Neuron (in vitro differentiated cells): ENCODE measurements at regions not wholly inside any gene's neighbourhood (a gene's known extent, or its start where the extent isn't known, plus 50 kb on each side); places are given as distances from the start of the nearest gene placed in this dataset.
"Not testable (repeated sequence)": the region's sequence is repeated elsewhere in the genome, so short reads cannot be mapped to it uniquely, and the experiment has no call there.

ENCODE experiments used
- H2AFZ ChIP-seq: one replicate; pipeline ENCODE4 v1.6.1; 2013; ENCODE audit warnings: low read depth, mild to moderate bottlenecking, inconsistent platforms, low read length, moderate library complexity
- H3K27me3 ChIP-seq: one replicate; pipeline ENCODE4 v1.6.1; 2013; ENCODE audit warnings: low read length; ENCODE audit not compliant: insufficient read depth
- H3K36me3 ChIP-seq: one replicate; pipeline ENCODE4 v1.6.1; 2013; ENCODE audit warnings: low read length; ENCODE audit not compliant: insufficient read depth
- H3K4me1 ChIP-seq: one replicate; pipeline ENCODE4 v1.6.1; 2013; ENCODE audit warnings: low read length; ENCODE audit not compliant: insufficient read depth
- H3K4me3 ChIP-seq: 2 replicates; pipeline ENCODE4 v1.5.1; 2013; ENCODE audit warnings: mild to moderate bottlenecking, low read length, moderate library complexity
- H3K9me3 ChIP-seq: one replicate; pipeline ENCODE4 v1.6.1; 2013; ENCODE audit warnings: low read length

DNA sequence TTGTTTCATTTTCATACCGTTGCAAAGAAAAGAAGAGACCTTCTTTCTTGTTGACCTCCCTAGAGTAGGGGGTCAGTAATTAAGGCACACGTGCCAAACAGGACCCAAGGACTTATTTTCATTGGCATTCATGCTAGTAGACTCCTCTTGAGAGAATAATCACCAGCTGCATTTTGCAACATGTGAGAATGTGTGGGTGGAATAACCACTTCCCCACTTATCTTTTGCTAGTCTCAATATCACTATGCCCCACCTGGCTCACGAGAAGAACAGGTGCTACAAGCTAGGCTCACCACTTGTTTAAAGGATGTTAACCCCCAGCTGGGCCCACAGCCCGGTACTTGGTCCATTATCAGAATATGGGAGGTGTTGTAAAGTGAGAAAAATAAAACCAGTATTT is 460.7 kb upstream of the MEF2C start:
- H3K4me3 ChIP-seq: no peak overlapping the region
- H3K27me3 ChIP-seq: no peaks in the 10 kb centered on the region
- no peaks in the 10 kb centered on the region for H3K36me3 ChIP-seq
- H2AFZ ChIP-seq: no peak overlapping the region
- no peaks in the 10 kb centered on the region for H3K4me1 ChIP-seq
- H3K9me3 ChIP-seq: no peaks in the 10 kb centered on the region

DNA sequence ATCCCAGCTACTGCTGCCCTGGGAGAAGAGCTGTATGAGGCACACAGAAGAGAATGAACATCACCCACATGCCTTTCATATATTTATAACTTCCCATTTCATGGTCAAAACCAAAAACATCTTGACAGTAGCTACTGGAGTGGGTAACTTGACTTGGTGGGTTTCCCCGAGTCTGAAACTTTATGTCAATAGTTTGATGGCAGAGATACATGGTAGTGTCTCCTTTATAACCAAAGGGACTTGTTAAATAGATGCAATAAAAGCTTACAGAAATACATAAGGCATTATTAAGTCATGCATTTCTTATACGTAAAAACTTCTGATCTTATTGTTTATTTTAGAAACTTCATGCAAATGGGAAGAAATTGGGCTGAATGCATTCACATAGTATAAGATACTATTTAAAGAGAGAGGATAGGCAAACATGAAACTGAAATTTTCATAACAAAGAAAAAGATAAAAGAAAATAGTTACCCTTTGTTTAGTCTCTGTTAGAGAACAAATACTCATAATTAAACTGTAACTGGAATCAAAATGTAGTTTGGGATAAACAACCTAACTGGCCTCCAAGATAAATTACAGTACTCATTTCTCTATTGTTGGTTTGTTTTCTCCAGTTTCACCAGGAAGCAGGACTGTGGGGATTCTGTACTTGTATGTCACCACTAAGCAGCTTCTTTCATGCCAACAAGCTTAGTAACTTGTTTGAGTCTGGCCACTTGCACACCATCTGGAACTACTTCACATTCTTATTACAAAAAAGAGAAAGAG is 459.3 kb upstream of the MEF2C start:
- no peaks in the 10 kb centered on the region for H3K4me1 ChIP-seq
- H3K9me3 ChIP-seq: no peaks in the 10 kb centered on the region
- H3K4me3 ChIP-seq: no peak overlapping the region
- no peak overlapping the region for H2AFZ ChIP-seq
- H3K27me3 ChIP-seq: no peaks in the 10 kb centered on the region
- no peaks in the 10 kb centered on the region for H3K36me3 ChIP-seq

DNA sequence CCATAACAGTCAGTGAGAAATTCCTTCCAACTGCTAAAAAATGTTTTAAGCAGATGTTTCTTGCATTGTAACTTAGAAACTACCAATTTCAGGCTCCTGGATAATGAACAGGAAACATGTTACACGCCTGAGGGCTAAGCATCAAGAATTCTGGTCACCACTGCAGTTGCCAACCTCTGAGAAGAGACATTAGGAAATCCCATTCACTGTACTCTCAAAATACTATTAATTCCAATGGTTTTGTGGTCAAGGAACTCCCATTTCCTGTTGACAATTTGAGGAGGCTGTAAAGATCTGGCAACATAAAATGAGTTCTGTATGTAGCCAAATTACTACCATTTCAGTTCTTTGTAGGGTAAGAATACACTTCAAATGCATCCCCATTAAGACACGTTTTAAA is 456.0 kb upstream of the MEF2C start:
- Histone ChIP-seq H3K9me3 (no peaks in the 10 kb centered on the region), H3K4me1 (no peaks in the 10 kb centered on the region), H3K27me3 (no peaks in the 10 kb centered on the region), H2AFZ (no peak overlapping the region), H3K36me3 (no peaks in the 10 kb centered on the region), H3K4me3 (no peak overlapping the region)

DNA sequence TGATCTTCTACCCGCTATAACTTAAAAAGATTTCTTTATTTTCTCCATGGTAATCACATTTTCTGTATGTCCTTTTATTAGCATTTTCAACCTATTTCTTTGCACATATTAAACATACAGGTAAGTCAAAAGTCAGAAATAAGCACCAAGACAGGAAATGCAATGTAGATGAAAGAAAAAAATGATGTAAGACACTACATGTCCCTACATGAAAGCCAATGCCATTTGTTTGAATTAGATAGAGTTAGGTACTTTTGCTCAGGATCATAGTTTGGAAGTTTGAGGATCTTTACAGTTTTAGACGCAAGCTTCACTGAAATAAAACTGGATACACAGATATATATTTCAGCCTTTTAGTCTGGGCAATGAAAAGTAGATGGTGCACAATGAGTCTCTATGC is 453.1 kb upstream of the MEF2C start:
- Histone ChIP-seq H3K4me1 (no peaks in the 10 kb centered on the region), H2AFZ (no peak overlapping the region), H3K4me3 (no peak overlapping the region), H3K36me3 (no peaks in the 10 kb centered on the region), H3K9me3 (no peaks in the 10 kb centered on the region), H3K27me3 (no peaks in the 10 kb centered on the region)

DNA sequence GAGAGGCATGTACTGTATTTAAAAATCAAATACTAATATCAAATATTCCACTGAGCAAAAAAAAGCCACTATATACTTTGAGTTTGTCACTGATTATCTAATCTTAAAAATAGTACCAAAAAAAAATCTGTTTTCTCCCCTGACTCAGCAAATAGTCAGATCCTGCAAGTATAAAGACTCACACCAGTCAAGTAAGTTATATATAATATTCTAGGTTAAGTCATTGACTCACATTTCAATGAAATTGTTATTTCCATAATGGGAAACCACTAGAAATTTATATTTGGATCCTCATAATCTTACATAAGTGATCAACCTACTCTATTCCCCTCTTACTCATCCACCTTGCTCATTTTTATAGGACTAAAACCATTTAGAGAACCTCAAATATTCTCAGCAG is 447.2 kb upstream of the MEF2C start:
- H3K27me3 ChIP-seq: no peaks in the 10 kb centered on the region
- no peaks in the 10 kb centered on the region for H3K36me3 ChIP-seq

DNA sequence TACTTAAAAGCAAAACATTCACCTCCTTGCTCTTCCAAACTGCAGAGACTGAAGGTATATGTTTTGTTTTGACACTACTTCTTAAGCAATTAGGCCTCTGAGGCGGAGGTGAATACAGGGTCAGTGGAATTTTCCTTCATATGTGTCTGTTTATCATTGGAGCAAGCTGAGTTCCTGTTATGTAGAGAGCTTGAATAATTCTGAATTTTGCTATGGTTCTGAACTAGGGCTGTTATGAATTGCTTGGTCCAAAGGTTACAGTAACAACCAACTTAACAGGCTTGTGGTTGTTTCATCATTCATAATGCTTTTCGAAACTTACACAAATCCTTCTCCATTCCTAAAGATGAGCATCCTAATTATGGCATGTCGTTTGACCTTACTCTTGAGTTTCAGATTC is 444.6 kb upstream of the MEF2C start:
- Histone ChIP-seq H3K9me3 (no peaks in the 10 kb centered on the region), H3K27me3 (no peaks in the 10 kb centered on the region), H3K4me1 (no peaks in the 10 kb centered on the region), H3K4me3 (no peak overlapping the region), H3K36me3 (no peaks in the 10 kb centered on the region), H2AFZ (no peak overlapping the region)

More for the DNA sequence above, 447.2 kb upstream of the MEF2C start:
- Histone ChIP-seq H2AFZ (no peak overlapping the region), H3K4me1 (no peaks in the 10 kb centered on the region), H3K9me3 (no peaks in the 10 kb centered on the region), H3K4me3 (no peak overlapping the region)

DNA sequence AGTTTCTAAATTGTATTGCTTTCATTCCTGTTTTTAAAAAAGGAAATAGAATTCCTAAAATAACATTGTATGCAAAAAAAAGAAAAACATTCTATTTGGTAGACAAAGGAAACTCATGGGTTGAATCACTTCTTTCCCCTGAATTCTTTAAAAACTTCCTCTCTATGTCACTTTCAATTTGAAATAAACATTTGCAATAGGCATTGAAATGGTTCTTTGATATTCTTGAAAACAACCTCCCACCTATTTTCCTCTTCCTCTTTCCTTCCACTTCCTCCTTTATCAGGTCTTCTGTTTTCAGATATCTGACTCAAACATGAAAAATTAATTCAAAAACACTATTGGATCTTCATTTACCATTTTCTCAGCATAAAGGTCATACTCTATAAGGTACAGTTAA is 442.0 kb upstream of the MEF2C start:
- Histone ChIP-seq H3K9me3 (no peaks in the 10 kb centered on the region), H3K4me3 (no peak overlapping the region), H3K27me3 (no peaks in the 10 kb centered on the region), H2AFZ (no peak overlapping the region), H3K36me3 (no peaks in the 10 kb centered on the region), H3K4me1 (no peaks in the 10 kb centered on the region)

DNA sequence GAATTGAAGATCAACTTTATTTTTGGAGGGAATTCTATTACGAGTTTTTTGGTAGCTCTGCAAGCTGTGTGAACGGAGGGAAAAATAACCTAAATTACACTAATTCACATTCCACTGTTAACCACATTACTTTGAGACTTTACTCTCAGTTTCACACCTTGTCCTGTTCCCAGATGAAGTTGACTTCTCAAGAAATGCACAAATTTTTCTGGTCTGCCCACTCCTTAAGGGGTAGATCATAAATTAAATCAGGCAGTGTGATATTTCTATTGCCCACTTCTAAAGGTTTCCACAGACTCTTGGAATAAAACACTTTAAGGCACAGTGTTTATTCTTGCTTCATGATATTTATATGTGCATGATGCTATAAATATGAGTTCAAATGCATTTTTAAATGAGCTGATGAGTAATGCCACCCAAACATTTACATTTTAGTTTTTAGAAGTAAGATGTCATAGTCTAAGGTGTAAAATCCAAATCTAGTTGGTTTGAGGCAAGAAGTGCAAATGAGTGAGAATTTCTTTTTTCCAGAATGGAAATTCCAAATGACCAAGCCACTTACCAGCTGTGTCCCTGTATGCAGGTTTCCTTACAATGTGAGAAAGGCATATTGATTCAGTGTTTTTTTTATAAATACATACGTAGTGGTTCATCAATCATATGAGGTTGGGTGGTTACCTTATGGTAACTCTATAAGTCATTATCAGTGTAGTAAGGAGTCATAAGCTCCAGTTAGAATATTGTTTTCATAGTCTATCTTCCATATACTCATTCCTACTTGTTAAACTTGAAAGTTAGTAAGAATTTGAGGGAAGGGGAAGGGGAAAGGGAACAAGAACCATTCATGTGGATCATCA is 437.7 kb upstream of the MEF2C start:
- Histone ChIP-seq H2AFZ (no peak overlapping the region), H3K27me3 (no peaks in the 10 kb centered on the region), H3K36me3 (no peaks in the 10 kb centered on the region), H3K4me3 (no peak overlapping the region), H3K9me3 (no peaks in the 10 kb centered on the region), H3K4me1 (no peaks in the 10 kb centered on the region)

DNA sequence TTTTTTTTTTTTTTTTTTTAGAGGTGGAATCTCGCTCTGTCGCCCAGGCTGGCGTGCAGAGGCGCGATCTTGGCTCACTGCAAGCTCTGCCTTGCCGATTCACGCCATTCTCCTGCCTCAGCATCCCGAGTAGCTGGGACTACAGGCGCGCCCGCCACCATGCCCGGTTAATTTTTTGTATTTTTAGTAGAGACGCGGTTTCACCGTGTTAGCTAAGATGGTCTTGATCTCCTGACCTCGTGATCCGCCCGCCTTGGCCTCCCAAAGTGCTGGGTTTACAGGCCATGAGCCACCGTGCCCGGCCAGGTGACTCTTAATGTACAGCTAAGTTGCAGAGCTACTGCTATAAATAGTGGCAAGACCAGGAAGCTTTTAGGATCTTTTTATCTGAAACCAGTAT is 434.9 kb upstream of the MEF2C start:
- H3K9me3 ChIP-seq: not testable (repeated sequence)

DNA sequence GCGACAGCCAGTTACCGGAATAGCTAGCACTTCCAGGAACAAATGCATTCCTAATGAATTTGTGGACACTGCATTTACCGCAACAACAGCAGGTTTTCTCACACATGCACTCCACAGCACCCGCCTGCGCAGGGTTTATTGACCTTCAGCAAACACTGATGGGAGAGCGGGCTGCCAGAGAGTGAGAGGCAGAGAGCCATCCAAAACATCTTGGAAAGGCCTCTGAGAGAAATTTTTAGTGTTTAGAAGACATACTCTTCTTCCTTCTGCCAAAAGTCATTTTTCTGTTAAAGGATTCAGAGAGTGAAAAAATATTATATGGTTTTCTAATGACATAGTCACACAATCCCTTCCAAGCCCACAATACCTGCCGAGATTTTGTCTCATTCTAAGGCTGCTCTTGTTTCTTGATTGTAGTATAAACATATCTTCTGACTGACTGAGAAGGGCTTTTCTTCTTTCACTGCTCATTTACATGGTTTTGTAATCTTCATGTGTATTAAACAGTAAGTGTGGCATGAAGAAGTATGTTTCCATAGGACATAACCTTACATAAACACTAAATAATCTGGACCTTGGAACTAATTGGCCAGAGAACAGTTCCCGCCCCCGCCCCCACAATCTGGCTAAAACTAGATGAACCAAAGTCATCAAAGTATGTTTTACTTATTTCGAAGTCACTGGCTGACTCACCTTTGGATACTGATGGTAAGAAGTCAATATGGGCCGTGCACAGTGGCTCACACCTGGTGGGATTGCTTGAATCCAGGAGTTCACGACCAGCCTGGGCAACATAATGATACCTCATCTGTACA is 432.5 kb upstream of the MEF2C start:
- H3K4me1 ChIP-seq: peaks cover 18% of the 10 kb centered on the region
- no peak overlapping the region for H2AFZ ChIP-seq
- H3K27me3 ChIP-seq: no peaks in the 10 kb centered on the region

More for the DNA sequence above, 434.9 kb upstream of the MEF2C start:
- H3K36me3 ChIP-seq, H2AFZ ChIP-seq, H3K27me3 ChIP-seq, H3K4me3 ChIP-seq: not testable (repeated sequence)
- H3K4me1 ChIP-seq: peaks cover 17% of the 10 kb centered on the region

DNA sequence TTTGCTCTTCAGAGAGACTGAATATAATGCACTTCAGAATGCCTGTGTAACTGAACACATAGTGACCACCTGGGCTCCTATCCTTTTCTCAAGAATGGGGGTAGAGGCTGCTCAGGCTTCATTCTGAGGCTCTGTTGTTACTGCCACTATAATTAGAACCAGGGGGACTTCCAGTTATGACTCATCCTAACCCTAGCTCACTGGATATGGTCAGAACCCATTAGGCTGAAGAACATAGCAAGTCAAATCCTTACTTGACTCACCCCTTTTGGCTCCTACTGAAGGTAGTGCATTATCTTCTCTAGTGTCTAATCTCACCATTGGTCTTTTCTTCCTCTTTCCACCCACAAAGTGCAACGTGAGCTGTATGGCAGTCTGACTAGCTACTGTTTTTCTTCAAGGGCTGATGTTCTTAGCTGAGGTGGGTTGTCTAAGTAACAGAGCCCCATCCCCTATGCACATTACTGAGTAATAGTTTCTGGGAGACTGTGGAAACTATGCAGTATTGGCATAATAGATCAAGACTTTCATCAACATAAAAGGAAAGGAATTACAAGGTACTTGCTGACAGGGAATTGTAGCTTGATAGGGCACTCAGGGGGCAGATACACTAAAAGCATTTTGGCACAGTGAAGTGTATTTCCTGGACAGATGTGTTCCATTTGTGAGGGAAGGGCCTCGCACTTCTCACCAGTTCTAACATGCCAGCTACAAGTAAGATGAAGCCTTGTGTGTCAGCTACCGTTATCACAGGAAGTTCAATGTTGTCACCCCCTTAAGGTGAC is 431.0 kb upstream of the MEF2C start:
- no peaks in the 10 kb centered on the region for H3K36me3 ChIP-seq
- no peak overlapping the region for H3K4me3 ChIP-seq
- no peaks in the 10 kb centered on the region for H3K27me3 ChIP-seq
- peaks cover 18% of the 10 kb centered on the region for H3K4me1 ChIP-seq
- H3K9me3 ChIP-seq: no peaks in the 10 kb centered on the region
- H2AFZ ChIP-seq: no peak overlapping the region

More for the DNA sequence above, 432.5 kb upstream of the MEF2C start:
- Histone ChIP-seq H3K36me3 (no peaks in the 10 kb centered on the region), H3K9me3 (no peaks in the 10 kb centered on the region), H3K4me3 (no peak overlapping the region)

DNA sequence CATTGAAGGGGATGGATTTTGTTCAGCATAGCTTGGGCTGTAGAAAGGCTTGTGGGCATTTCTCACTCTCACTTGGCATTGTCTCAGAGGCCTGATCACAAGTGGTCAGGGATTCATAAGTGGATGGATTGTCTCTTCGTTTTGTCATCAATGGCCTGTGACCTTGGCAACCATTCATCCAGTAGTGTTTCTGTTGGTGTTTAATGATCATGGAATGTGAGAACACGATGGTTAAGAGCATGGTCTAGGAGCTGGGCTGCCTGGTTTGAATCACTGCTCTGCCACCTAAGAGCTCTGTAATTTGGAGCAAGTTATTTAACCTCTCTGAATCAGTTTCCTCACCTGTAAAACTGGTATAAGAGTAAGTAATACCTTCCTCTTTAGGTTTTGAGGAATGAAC is 430.1 kb upstream of the MEF2C start:
- Histone ChIP-seq H3K27me3 (no peaks in the 10 kb centered on the region), H2AFZ (no peak overlapping the region), H3K4me3 (no peak overlapping the region), H3K4me1 (peaks cover 18% of the 10 kb centered on the region), H3K36me3 (no peaks in the 10 kb centered on the region), H3K9me3 (no peaks in the 10 kb centered on the region)
